Endothelial cell (in vitro differentiated cells): ENCODE measurements at regions not wholly inside any gene's neighbourhood (a gene's known extent, or its start where the extent isn't known, plus 50 kb on each side); places are given as distances from the start of the nearest gene placed in this dataset.

Experiments
- DNase-seq: peaks from one replicate; pipeline ENCODE4 v3.0.0; 2021; ENCODE audit warnings: low spot score
- H3K27ac Mint-ChIP-seq: one replicate; pipeline ENCODE4 v1.8.0; 2021; ENCODE audit warnings: mixed read lengths, inconsistent platforms; ENCODE audit not compliant: unreplicated experiment
- H3K27me3 Mint-ChIP-seq: one replicate; pipeline ENCODE4 v1.8.0; 2021; ENCODE audit warnings: mild to moderate bottlenecking, moderate library complexity, mixed read lengths, inconsistent platforms; ENCODE audit not compliant: unreplicated experiment
- H3K36me3 Mint-ChIP-seq: one replicate; pipeline ENCODE4 v1.8.0; 2021; ENCODE audit warnings: mild to moderate bottlenecking, low read depth, mixed read lengths, inconsistent platforms; ENCODE audit not compliant: unreplicated experiment
- H3K4me1 Mint-ChIP-seq: one replicate; pipeline ENCODE4 v1.8.0; 2021; ENCODE audit warnings: mild to moderate bottlenecking, mixed read lengths, inconsistent platforms; ENCODE audit not compliant: unreplicated experiment
- H3K4me3 Mint-ChIP-seq: one replicate; pipeline ENCODE4 v1.8.0; 2021; ENCODE audit warnings: mild to moderate bottlenecking, mixed read lengths, inconsistent platforms; ENCODE audit not compliant: unreplicated experiment
- H3K9me3 Mint-ChIP-seq: one replicate; pipeline ENCODE4 v1.8.0; 2021; ENCODE audit warnings: mixed read lengths, inconsistent platforms; ENCODE audit not compliant: unreplicated experiment
- CTCF ChIP-seq: fragments of 200-600 bp; sonication (generic); IDR thresholded peaks from one replicate; pipeline ENCODE4 v1.5.0; 2021; ENCODE audit warnings: antibody characterized with exemption; ENCODE audit not compliant: unreplicated experiment

- no peaks in the 10 kb centered on the region for H3K27me3 Mint-ChIP-seq
- TF ChIP-seq CTCF = no peak
- no peak overlapping the region for H3K27ac Mint-ChIP-seq
- no peak overlapping the region for H3K4me3 Mint-ChIP-seq
- H3K4me1 Mint-ChIP-seq = no peaks in the 10 kb centered on the region
- no peak for DNase-seq
- H3K9me3 Mint-ChIP-seq = no peaks in the 10 kb centered on the region
- no peaks in the 10 kb centered on the region for H3K36me3 Mint-ChIP-seq
Measured at GRCh38 chr2:6103949-6104348, 411.8 kb downstream of the SOX11 start.

- H3K4me3 Mint-ChIP-seq = no peak overlapping the region
- no peaks in the 10 kb centered on the region for H3K36me3 Mint-ChIP-seq
- TF ChIP-seq CTCF = no peak
- DNase-seq = no peak
- no peaks in the 10 kb centered on the region for H3K4me1 Mint-ChIP-seq
- no peaks in the 10 kb centered on the region for H3K9me3 Mint-ChIP-seq
- H3K27ac Mint-ChIP-seq = no peak overlapping the region
- no peaks in the 10 kb centered on the region for H3K27me3 Mint-ChIP-seq
Measured at GRCh38 chr2:6107290-6107689, 415.1 kb downstream of the SOX11 start.

- no peak overlapping the region for H3K27ac Mint-ChIP-seq
- no peaks in the 10 kb centered on the region for H3K36me3 Mint-ChIP-seq
- no peak overlapping the region for H3K4me3 Mint-ChIP-seq
- TF ChIP-seq CTCF = no peak
- no peaks in the 10 kb centered on the region for H3K9me3 Mint-ChIP-seq
- H3K27me3 Mint-ChIP-seq = no peaks in the 10 kb centered on the region
- no peaks in the 10 kb centered on the region for H3K4me1 Mint-ChIP-seq
- DNase-seq = no peak
Measured at GRCh38 chr2:6109831-6110230, 417.6 kb downstream of the SOX11 start.

- Mint-ChIP-seq H3K27ac (no peak overlapping the region), H3K4me1 (no peaks in the 10 kb centered on the region), H3K4me3 (no peak overlapping the region), H3K36me3 (no peaks in the 10 kb centered on the region), H3K9me3 (no peaks in the 10 kb centered on the region), H3K27me3 (no peaks in the 10 kb centered on the region)
- DNase-seq = no peak
- no peak for TF ChIP-seq CTCF
Measured at GRCh38 chr2:6111781-6112261, 419.6 kb downstream of the SOX11 start.

- no peak for TF ChIP-seq CTCF
- Mint-ChIP-seq H3K4me1 (no peaks in the 10 kb centered on the region), H3K4me3 (no peak overlapping the region), H3K27ac (no peak overlapping the region), H3K27me3 (no peaks in the 10 kb centered on the region), H3K36me3 (no peaks in the 10 kb centered on the region), H3K9me3 (no peaks in the 10 kb centered on the region)
- no peak for DNase-seq
Measured at GRCh38 chr2:6113786-6114185, 421.6 kb downstream of the SOX11 start.
